GM12891 (cell line): ENCODE measurements at regions not wholly inside any gene's neighbourhood (a gene's known extent, or its start where the extent isn't known, plus 50 kb on each side); places are given as distances from the start of the nearest gene placed in this dataset.

ENCODE experiments used
- DNase-seq: peaks from one replicate; pipeline ENCODE4 v3.0.0; 2011; ENCODE audit warnings: low spot score; ENCODE audit not compliant: insufficient read length
- FAIRE-seq: peaks from 2 replicates; lab custom pipeline; 2011; peaks lifted over from hg19 to GRCh38; lab: Jason Lieb, UNC
- PAX5 ChIP-seq: IDR thresholded peaks from 2 replicates; pipeline ENCODE4 v1.6.1; 2011; ENCODE audit warnings: low read length, moderate library complexity, mild to moderate bottlenecking; ENCODE audit not compliant: insufficient read depth, severe bottlenecking
- POLR2A ChIP-seq: IDR thresholded peaks from 2 replicates; pipeline ENCODE4 v1.6.1; 2011; ENCODE audit warnings: low read depth, low read length, control low read depth
- POLR2AphosphoS5 ChIP-seq: IDR thresholded peaks from 2 replicates; pipeline ENCODE4 v1.6.1; 2011; ENCODE audit warnings: low read depth, low read length, control low read depth
- POU2F2 ChIP-seq: IDR thresholded peaks from 2 replicates; pipeline ENCODE4 v1.6.1; 2011; ENCODE audit warnings: low read depth, mild to moderate bottlenecking, control low read depth, low read length, moderate library complexity
- SPI1 ChIP-seq: IDR thresholded peaks from 2 replicates; pipeline ENCODE4 v1.6.1; 2011; ENCODE audit warnings: low read depth, low read length, control low read depth
- TAF1 ChIP-seq: IDR thresholded peaks from 2 replicates; pipeline ENCODE4 v1.6.1; 2011; ENCODE audit warnings: low read depth, low read length, control low read depth

DNA sequence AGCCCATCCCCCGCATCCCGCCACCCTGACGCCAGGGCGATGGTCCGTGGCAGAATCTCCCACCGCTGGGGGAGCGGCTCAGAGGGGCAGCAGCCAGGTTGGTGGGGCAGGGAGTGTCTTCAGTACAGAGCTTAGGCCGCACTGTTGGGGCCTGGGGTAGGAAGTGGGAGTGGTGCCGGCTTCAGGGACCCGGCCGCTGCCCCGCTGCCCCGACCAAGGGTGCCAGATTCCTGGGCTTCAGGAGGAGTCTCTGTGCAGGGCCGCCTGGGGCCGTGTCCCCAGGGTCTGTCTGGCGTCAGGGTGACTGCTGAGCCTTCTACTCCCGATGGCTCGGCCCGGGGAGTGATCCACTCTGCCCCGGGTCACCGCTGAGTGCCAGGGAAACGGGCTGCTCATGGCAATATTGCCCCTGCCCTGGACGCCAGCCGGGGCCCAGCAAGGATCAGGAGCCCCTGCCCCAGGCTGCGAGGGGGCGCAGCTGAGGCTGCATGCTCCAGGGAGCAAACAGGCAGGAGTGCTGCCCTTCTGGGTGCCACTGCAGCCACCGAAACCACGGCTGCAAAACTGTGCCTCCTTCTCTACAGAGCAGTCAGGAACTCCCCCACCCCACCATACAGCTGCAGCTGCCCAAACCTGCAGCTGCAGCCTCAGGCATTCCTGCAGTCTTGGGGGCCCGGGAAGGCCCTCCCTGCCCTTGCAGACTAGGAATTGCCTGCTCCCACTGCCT, 1206.1 kb downstream of the ARAP2 start:
- TF ChIP-seq POU2F2 = no peak
- DNase-seq (no peak), FAIRE-seq (no peak)

GRCh38 chr4:35038845-35039244, 1205.5 kb downstream of the ARAP2 start:
- no peak for DNase-seq
- TF ChIP-seq POU2F2 (no peak), POLR2A (no peak), POLR2AphosphoS5 (no peak)
- FAIRE-seq = no peak

DNA sequence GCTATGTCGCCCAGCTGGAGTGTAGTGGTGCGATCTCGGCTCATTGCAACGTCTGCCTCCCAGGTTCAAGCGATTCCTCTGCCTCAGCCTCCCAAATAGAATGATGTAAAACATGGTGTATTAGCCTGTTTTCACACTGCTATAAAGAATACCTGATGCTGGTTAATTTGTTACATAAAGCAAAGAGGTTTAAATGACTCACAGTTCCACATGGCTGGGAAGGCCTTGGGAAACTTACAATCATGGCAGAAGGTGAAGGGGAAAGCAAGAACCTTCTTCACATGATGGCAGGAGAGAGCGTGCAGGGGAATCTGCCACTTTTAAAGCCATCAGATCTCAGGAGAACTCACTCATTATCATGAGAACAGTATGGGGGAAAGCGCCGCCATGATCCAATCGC, 1191.8 kb downstream of the ARAP2 start:
- FAIRE-seq = no peak
- no peak for TF ChIP-seq POLR2A
- TF ChIP-seq POLR2AphosphoS5 = no peak
- TF ChIP-seq TAF1 = no peak
- TF ChIP-seq PAX5 = no peak
- no peak for TF ChIP-seq SPI1
- TF ChIP-seq POU2F2 = no peak
- DNase-seq = no peak

GRCh38 chr4:35063031-35063570, 1181.2 kb downstream of the ARAP2 start:
- DNase-seq (no peak), FAIRE-seq (no peak)
- TF ChIP-seq POLR2A = no peak
- TF ChIP-seq POLR2AphosphoS5 = no peak

- TF ChIP-seq POLR2AphosphoS5 = no peak
- TF ChIP-seq POU2F2 = no peak
- no peak for TF ChIP-seq PAX5
- no peak for TF ChIP-seq TAF1
- no peak for TF ChIP-seq SPI1
- TF ChIP-seq POLR2A = no peak
- FAIRE-seq (no peak), DNase-seq (no peak)
These were observed 1177.9 kb downstream of the ARAP2 start for GRCh38 chr4:35066406-35066805.

DNA sequence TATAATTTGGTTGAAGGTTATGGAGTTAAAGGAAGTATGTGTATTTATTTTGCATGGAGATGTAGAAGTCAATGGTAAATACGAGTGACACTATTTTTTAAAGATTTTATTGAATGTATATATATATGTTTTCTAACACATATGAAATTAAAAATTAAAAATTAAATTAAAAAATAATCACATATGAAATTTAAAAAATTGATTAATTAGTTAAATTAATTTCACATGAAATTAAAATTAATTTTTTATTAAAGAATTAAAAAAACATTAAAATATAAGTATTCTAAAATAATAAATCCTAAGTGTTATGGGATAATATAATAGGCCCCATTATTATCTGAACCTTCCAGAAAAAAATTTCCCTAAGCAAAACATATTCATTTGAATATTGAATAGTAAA, 1163.5 kb downstream of the ARAP2 start:
- no peak for TF ChIP-seq POLR2AphosphoS5
- TF ChIP-seq SPI1 = no peak
- no peak for TF ChIP-seq TAF1
- TF ChIP-seq PAX5 = no peak
- FAIRE-seq (no peak), DNase-seq (no peak)

DNA sequence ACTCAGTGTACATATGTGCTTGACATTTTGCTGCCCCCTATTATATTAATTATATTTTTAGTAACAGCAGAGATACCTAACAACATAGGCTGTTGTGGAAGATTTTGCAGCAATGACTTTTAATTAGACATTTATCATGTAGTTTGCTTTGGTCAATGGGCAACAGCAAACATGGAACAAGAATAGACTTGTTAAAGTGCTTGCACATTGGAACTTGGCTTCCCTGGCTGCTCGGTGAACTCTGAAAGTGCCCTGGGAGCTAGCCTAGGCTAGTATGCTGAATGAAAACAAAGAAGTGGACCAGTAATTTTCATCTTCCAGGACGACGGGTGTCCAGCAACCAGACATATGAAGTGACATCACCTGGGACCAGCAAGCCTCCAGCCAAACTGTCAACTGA, 1157.1 kb downstream of the ARAP2 start:
- DNase-seq (no peak), FAIRE-seq (no peak)
- TF ChIP-seq SPI1 = no peak
- TF ChIP-seq PAX5 = no peak
- no peak for TF ChIP-seq POU2F2
- no peak for TF ChIP-seq POLR2A
- no peak for TF ChIP-seq TAF1
- no peak for TF ChIP-seq POLR2AphosphoS5

GRCh38 chr4:35100932-35101331, 1143.4 kb downstream of the ARAP2 start:
- no peak for DNase-seq
- FAIRE-seq = no peak
- no peak for TF ChIP-seq POLR2AphosphoS5
- no peak for TF ChIP-seq POLR2A
- no peak for TF ChIP-seq POU2F2
- TF ChIP-seq PAX5 = no peak
- TF ChIP-seq SPI1 = no peak
- no peak for TF ChIP-seq TAF1

GRCh38 chr4:35102066-35102465, 1142.2 kb downstream of the ARAP2 start:
- no peak for TF ChIP-seq SPI1
- no peak for TF ChIP-seq PAX5
- TF ChIP-seq POLR2AphosphoS5 = no peak
- TF ChIP-seq POLR2A = no peak
- no peak for TF ChIP-seq POU2F2
- TF ChIP-seq TAF1 = no peak
- DNase-seq (no peak), FAIRE-seq (no peak)

- TF ChIP-seq PAX5 (no peak), SPI1 (no peak), POU2F2 (no peak), POLR2A (no peak), TAF1 (no peak), POLR2AphosphoS5 (no peak)
These were observed 1138.8 kb downstream of the ARAP2 start for GRCh38 chr4:35105486-35105885.

DNA sequence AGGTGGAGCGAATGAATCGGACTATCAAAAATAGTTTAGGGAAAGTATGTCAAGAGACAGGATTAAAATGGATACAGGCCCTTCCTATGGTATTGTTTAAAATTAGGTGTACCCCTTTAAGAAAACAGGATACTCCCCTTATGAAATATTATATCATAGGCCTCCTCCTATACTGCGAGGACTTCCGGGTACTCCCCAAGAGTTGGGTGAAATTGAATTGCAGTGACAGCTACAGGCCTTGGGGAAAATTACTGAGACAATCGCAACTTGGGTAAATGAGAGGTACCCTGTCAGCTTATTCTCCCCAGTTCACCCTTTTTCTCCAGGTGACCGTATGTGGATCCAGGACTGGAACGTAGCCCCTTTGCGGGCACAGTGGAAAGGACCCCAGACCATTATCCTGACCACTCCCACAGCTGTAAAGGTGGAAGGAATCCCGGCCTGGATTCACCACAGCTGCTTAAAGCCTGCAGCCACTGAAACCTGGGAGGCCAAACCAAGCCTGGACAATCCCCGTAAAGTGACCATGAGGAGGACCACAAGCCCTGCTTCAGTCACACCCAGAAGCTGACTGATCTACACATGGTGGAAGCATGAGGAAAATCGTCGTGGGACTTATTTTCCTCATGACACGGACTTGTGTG, 1138.1 kb downstream of the ARAP2 start:
- FAIRE-seq (no peak), DNase-seq (no peak)
- no peak for TF ChIP-seq SPI1
- no peak for TF ChIP-seq POLR2A
- no peak for TF ChIP-seq POU2F2
- TF ChIP-seq POLR2AphosphoS5 = no peak
- TF ChIP-seq TAF1 = no peak

More at GRCh38 chr4:35105486-35105885, 1138.8 kb downstream of the ARAP2 start:
- FAIRE-seq (no peak), DNase-seq (no peak)
